ENCODE measurements at regions not wholly inside any gene's neighbourhood (a gene's known extent, or its start where the extent isn't known, plus 50 kb on each side); places are given as distances from the start of the nearest gene placed in this dataset.

GRCh38 chr4:77481856-77482255 lies 123.8 kb upstream of the CXCL13 start:
- no peak overlapping the region for H3K27ac Mint-ChIP-seq
- 0 out of 3 replicates have a peak, but pooled peaks cover 2% of the 10 kb centered on the region for H3K9me3 Mint-ChIP-seq
- no peaks in the 10 kb centered on the region for H3K4me1 Mint-ChIP-seq
- H2AFZ ChIP-seq: no peak overlapping the region
- H3K27ac ChIP-seq (ENCODE audit: low read depth): no peak overlapping the region
- TF ChIP-seq CREB1 (CRISPR knock-in tag; IDR thresholded peaks at IDR 0.05; ENCODE audit: low read depth): no peak
- H3K36me3 ChIP-seq (ENCODE audit: insufficient read depth): no peaks in the 10 kb centered on the region
- H3K4me1 ChIP-seq (ENCODE audit: insufficient read depth): no peaks in the 10 kb centered on the region
- H3K79me2 ChIP-seq (replicated peaks; ENCODE audit: insufficient read depth): no peaks in the 10 kb centered on the region
- H3K27me3 Mint-ChIP-seq (ENCODE audit: insufficient read depth, low read depth, poor library complexity): peaks cover 2% of the 10 kb centered on the region
- H3K4me2 ChIP-seq: no peak overlapping the region
- no peak overlapping the region for H3K4me3 ChIP-seq
- DNase-seq (ENCODE audit: low spot score) (no peak), ATAC-seq (no peak)
- H3K9me2 ChIP-seq (ENCODE audit: insufficient read depth): peaks cover 4% of the 10 kb centered on the region; the same call in 1 of the 2 replicates
- no peak overlapping the region for H3K4me3 Mint-ChIP-seq
- no peaks in the 10 kb centered on the region for H3F3A ChIP-seq (replicated peaks; ENCODE audit: low read depth)
- H4K20me1 ChIP-seq (replicated peaks; ENCODE audit: insufficient read depth): no peaks in the 10 kb centered on the region
- H3K36me3 Mint-ChIP-seq (ENCODE audit: low read depth): no peaks in the 10 kb centered on the region
- no peaks in the 10 kb centered on the region for H3K27me3 ChIP-seq (ENCODE audit: insufficient read depth)

DNA sequence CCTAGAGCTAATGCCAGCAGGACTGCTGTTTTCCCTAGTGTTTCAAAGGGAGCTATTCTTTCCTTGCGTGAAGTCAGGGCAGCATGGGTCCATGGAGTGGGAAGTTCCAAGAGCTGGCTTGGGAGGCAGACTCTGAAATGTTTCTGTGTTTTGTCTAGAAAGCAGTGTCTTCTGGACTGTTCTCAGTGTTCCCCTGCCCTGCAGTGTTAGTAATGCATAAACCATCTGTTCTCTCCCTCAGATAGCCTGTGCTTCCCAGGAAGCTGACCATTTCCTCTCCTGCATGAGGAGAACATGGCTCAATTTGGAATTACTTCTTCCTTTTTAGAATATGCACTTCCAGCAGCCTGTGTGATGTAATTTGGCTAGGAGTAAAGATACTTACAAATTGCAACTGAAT lies 116.7 kb upstream of the CXCL13 start:
- no peak overlapping the region for H3K4me2 ChIP-seq
- H3K27ac ChIP-seq (ENCODE audit: low read depth): no peak overlapping the region
- DNase-seq (ENCODE audit: low spot score) (no peak), ATAC-seq (no peak)
- H3K4me1 ChIP-seq (ENCODE audit: insufficient read depth): no peaks in the 10 kb centered on the region
- H2AFZ ChIP-seq: no peak overlapping the region
- H3K27me3 Mint-ChIP-seq (ENCODE audit: insufficient read depth, low read depth, poor library complexity): peaks cover 2% of the 10 kb centered on the region
- no peaks in the 10 kb centered on the region for H3F3A ChIP-seq (replicated peaks; ENCODE audit: low read depth)
- H3K36me3 ChIP-seq (ENCODE audit: insufficient read depth): no peaks in the 10 kb centered on the region
- H3K79me2 ChIP-seq (replicated peaks; ENCODE audit: insufficient read depth): no peaks in the 10 kb centered on the region
- no peaks in the 10 kb centered on the region for H3K36me3 Mint-ChIP-seq (ENCODE audit: low read depth)
- no peak overlapping the region for H3K27ac Mint-ChIP-seq
- H3K4me1 Mint-ChIP-seq: no peaks in the 10 kb centered on the region
- H3K27me3 ChIP-seq (ENCODE audit: insufficient read depth): no peaks in the 10 kb centered on the region
- no peak overlapping the region for H3K4me3 Mint-ChIP-seq
- no peak overlapping the region for H3K4me3 ChIP-seq
- H3K9me3 Mint-ChIP-seq: 0 out of 3 replicates have a peak, but pooled peaks cover 2% of the 10 kb centered on the region
- H3K9me2 ChIP-seq (ENCODE audit: insufficient read depth): no peaks in the 10 kb centered on the region; the same call in 1 of the 2 replicates
- H4K20me1 ChIP-seq (replicated peaks; ENCODE audit: insufficient read depth): no peaks in the 10 kb centered on the region
- TF ChIP-seq NANOG (IDR thresholded peaks at IDR 0.05; ENCODE audit: borderline replicate concordance): no peak
- TF ChIP-seq CREB1 (CRISPR knock-in tag; IDR thresholded peaks at IDR 0.05; ENCODE audit: low read depth): no peak
- TF ChIP-seq STAT1 (IDR thresholded peaks at IDR 0.05; ENCODE audit: unreplicated experiment): no peak
- no peak for TF ChIP-seq EZH2phosphoT487 (IDR thresholded peaks at IDR 0.05; ENCODE audit: unreplicated experiment)
- no peak for TF ChIP-seq REST (IDR thresholded peaks at IDR 0.05; ENCODE audit: unreplicated experiment)
- no peak for TF ChIP-seq EZH2 (IDR thresholded peaks at IDR 0.05; ENCODE audit: low read depth, unreplicated experiment)
- no peak for TF ChIP-seq JUNB (IDR thresholded peaks at IDR 0.05; ENCODE audit: unreplicated experiment)
- TF ChIP-seq, protein P1, sequence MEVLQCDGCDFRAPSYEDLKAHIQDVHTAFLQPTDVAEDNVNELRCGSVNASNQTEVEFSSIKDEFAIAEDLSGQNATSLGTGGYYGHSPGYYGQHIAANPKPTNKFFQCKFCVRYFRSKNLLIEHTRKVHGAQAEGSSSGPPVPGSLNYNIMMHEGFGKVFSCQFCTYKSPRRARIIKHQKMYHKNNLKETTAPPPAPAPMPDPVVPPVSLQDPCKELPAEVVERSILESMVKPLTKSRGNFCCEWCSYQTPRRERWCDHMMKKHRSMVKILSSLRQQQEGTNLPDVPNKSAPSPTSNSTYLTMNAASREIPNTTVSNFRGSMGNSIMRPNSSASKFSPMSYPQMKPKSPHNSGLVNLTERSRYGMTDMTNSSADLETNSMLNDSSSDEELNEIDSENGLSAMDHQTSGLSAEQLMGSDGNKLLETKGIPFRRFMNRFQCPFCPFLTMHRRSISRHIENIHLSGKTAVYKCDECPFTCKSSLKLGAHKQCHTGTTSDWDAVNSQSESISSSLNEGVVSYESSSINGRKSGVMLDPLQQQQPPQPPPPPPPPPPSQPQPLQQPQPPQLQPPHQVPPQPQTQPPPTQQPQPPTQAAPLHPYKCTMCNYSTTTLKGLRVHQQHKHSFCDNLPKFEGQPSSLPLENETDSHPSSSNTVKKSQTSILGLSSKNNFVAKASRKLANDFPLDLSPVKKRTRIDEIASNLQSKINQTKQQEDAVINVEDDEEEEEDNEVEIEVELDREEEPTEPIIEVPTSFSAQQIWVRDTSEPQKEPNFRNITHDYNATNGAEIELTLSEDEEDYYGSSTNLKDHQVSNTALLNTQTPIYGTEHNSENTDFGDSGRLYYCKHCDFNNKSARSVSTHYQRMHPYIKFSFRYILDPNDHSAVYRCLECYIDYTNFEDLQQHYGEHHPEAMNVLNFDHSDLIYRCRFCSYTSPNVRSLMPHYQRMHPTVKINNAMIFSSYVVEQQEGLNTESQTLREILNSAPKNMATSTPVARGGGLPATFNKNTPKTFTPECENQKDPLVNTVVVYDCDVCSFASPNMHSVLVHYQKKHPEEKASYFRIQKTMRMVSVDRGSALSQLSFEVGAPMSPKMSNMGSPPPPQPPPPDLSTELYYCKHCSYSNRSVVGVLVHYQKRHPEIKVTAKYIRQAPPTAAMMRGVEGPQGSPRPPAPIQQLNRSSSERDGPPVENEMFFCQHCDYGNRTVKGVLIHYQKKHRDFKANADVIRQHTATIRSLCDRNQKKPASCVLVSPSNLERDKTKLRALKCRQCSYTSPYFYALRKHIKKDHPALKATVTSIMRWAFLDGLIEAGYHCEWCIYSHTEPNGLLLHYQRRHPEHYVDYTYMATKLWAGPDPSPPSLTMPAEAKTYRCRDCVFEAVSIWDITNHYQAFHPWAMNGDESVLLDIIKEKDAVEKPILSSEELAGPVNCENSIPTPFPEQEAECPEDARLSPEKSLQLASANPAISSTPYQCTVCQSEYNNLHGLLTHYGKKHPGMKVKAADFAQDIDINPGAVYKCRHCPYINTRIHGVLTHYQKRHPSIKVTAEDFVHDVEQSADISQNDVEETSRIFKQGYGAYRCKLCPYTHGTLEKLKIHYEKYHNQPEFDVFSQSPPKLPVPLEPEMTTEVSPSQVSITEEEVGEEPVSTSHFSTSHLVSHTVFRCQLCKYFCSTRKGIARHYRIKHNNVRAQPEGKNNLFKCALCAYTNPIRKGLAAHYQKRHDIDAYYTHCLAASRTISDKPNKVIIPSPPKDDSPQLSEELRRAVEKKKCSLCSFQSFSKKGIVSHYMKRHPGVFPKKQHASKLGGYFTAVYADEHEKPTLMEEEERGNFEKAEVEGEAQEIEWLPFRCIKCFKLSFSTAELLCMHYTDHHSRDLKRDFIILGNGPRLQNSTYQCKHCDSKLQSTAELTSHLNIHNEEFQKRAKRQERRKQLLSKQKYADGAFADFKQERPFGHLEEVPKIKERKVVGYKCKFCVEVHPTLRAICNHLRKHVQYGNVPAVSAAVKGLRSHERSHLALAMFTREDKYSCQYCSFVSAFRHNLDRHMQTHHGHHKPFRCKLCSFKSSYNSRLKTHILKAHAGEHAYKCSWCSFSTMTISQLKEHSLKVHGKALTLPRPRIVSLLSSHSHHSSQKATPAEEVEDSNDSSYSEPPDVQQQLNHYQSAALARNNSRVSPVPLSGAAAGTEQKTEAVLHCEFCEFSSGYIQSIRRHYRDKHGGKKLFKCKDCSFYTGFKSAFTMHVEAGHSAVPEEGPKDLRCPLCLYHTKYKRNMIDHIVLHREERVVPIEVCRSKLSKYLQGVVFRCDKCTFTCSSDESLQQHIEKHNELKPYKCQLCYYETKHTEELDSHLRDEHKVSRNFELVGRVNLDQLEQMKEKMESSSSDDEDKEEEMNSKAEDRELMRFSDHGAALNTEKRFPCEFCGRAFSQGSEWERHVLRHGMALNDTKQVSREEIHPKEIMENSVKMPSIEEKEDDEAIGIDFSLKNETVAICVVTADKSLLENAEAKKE (CRISPR knock-in tag; IDR thresholded peaks at IDR 0.05): no peak
- no peak for TF ChIP-seq ZNF114 (CRISPR knock-in tag; IDR thresholded peaks at IDR 0.05)
